CD4-positive, alpha-beta T cell treated with Interleukin-17A for 1 hour (primary cell): ENCODE measurements at regions not wholly inside any gene's neighbourhood (a gene's known extent, or its start where the extent isn't known, plus 50 kb on each side); places are given as distances from the start of the nearest gene placed in this dataset.

Experiments used
- DNase-seq: peaks from one replicate; pipeline ENCODE4 v3.0.0-alpha.2; 2020

DNA sequence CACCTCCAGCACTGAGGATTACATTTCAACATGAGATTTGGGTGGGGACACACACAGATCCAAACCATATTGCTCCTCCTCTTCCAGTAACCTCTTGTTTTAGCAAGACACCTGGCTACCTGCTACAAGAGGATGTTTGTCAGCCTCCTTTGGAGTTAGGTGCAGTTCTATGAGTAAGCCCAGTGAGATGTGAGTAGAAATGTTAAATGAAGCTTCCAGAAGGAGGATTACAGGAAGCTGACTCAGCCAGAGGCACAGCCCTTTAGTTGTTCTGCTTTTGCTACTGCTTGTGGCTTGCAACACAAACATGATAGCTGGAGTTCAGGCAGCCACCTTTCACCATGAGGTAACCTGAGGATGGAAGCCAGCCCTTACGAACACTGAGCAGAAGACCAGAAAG lies 382.7 kb upstream of the RNF32 start:
- DNase-seq = no peak

GRCh38 chr7:156255635-156256034 lies 384.9 kb upstream of the RNF32 start:
- DNase-seq = no peak

GRCh38 chr7:156251861-156252260 lies 388.7 kb upstream of the RNF32 start:
- DNase-seq = no peak

DNA sequence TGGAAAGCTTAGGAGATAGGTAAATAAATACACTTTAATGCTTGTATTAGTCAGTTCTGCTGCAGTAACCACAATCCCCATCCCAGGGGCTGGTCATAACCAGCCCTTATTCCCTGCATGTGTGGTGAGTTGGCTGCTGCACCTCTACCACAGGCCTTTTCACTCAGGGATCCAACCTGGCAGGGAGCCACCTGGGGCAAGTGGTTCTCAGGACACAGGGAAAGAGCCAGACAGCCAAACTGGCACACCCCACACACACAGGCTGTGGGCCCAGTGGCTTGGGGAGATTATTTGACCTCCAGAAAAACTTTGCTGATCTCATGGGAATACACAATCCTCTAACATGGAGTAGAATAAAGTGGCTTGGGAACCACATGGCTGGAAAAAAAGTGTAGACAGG lies 400.0 kb upstream of the RNF32 start:
- no peak for DNase-seq

DNA sequence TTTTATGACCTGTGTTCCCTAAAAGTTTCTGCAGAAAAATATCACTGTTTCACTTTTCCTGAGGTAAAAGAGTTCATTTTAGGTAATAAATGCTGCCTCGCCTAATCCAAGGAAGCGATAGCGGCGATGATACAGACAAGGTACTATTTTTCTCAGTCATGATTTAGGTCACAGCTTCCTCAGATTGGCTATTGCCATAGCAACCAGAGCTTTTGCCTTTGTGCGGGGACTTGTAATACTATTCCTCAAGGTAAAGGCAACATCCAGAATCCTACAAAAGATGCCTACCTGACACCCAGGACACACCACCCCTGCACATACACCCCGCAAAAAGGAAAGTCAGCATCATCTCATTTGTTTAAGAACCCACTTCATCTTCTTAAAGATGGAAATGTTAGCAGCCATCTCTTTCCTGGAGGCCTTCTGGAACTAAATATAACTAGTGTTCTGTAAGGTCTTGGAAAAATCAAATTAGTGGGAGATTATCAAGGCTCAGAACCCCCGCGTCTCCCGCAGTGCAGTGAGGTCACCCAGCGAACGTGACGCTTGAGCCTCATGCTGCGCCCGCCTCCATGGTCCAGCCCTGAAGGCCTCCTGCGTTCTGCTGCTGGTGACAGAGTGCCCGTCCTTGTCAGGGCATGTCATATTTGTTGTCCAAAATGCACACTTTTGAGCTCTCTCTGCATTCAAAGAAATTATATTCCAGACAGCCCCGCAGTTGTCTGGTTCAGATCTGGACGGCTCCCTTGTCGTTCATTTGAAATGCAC lies 402.0 kb upstream of the RNF32 start:
- no peak for DNase-seq

- no peak for DNase-seq
Measured at GRCh38 chr7:156237614-156238013, 403.0 kb upstream of the RNF32 start.

DNA sequence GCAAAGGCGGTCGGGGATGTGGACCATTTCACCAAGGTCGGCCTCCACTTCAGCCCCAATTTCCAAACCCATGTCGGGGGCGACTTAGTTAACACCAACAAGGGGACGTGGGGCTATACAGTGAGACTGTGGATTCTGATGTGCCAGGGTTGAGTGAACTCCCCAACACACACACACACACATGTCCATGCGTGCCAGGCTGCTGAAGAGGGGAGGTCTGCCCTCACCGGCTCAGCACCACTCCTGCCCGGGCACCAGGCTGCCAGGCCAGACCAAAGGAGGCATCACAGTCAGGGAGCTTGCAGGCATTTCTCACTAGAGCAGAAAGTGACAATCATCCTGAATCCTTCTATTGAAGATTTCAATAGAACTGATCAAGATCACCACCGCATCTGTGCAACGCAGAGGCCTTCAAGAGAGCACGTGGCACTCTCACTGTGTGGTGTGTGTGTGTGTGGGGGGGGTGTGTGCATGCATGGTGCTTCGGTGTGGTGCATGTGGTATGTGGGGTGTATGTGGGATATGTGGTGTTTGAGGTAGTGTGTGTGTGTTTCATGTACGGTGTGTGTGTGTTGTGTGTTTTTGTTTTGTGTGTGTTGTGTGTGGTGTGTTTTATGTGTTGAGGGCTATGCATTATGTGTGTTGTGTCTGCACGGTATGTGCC lies 403.5 kb upstream of the RNF32 start:
- no peak for DNase-seq

DNA sequence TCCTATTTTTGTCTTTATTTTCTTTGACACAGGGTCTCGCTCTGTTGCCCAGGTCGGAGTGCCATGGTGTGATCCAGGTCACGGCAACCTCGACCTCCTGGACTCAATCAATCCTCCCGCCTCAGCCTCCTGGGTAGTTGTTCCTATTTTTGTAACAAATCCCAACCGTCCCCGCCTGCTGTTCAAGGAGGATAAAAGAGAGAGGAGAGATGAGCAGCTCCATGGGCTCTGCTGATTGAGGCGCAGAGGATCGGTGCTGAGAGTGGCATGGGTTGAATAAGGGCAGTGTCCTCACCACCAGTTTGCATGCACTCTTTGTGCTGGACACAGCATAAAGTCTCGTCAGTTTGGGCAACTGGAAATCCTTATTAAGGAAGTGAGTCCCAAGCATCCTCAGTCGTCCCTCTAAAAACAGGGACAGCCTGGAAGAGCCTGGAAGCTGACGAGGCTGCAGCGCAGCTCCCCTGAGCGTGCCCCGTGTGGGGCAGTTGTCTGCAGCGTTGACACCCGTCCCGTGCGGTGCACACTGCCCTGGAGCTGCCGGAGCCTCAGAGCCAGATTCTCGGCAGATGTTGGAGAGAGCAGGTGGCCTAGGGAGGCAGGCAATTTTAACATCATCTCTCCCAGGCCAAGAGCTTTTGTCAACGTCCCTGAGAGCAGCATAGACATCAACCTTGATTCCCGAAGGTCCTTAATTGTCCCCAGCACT lies 404.2 kb upstream of the RNF32 start:
- no peak for DNase-seq

- DNase-seq = no peak
Measured at GRCh38 chr7:156234666-156235494, 405.7 kb upstream of the RNF32 start.

DNA sequence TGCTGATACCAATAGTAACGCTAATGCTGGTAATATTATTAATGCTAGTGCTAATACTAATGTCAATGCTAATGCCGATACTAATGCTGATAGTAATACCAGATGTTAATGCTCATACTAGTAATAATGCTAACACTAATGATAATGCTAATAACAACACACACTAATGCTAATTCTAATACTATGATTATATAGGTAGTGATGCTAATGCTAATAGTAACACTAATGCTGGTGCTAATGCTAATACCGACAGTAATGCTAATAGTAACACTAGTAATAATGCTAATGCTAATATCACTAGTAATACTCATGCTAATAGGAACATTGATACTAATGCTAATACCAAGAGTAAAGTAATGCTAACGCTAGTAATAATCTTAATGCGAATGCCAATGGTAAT lies 406.4 kb upstream of the RNF32 start:
- no peak for DNase-seq

DNA sequence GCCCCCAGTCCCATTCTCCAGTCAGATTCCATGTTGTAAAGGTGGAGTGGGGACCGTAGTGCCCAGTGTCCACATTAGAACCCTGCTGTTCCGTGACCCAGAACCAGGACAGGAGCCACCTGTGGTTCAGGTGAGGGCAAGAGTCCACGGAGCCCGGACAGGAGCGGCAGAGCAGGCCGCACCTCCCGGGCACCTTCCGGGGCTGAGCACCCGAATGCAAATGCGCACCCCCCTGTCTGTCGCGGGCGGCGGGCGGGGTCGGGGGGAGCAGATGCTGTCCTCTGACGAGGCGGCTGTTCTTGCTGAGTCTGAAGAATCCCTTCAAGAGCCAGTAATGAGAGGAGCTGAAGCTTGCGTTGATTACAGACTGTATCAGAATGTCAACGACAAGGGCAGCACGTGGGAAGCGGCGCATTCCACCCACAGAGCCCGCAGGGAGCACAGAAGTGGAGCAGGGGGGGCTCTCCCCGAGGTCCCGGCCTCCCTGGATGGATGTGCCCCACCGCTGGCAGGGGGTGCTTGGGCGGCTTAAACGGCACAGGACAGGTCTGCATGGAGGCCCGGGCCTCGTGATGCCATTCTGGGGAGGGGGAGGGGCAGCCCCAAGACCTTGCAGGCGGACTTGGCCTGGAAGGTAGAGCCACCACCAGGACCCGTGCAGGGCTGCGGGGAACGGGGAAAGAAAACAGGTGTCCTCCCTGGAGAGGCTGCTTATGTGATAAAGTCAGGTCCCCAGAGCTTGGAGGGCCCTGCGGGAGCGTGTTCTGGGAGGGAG lies 407.5 kb upstream of the RNF32 start:
- DNase-seq = no peak

DNA sequence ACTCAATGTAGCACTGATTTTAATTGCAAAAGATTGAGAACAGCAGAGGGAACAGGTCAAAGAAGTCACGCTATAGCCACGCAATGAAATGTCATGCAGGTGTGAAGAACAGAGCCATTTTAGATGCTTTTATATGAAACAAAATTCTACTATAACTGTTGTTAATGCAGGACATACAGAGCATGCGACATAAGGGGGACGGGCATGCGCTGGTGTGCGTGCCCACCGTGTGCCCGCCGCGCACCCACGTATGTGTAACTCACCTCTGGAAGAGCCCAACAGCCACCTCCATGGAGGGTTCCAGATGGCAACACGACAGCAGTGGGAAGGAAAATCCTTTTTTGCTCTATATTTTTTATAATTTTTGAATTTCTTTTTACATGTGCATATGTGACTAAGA lies 410.0 kb upstream of the RNF32 start:
- no peak for DNase-seq

GRCh38 chr7:156224833-156225225 lies 412.6 kb upstream of the SHH start:
- no peak for DNase-seq

DNA sequence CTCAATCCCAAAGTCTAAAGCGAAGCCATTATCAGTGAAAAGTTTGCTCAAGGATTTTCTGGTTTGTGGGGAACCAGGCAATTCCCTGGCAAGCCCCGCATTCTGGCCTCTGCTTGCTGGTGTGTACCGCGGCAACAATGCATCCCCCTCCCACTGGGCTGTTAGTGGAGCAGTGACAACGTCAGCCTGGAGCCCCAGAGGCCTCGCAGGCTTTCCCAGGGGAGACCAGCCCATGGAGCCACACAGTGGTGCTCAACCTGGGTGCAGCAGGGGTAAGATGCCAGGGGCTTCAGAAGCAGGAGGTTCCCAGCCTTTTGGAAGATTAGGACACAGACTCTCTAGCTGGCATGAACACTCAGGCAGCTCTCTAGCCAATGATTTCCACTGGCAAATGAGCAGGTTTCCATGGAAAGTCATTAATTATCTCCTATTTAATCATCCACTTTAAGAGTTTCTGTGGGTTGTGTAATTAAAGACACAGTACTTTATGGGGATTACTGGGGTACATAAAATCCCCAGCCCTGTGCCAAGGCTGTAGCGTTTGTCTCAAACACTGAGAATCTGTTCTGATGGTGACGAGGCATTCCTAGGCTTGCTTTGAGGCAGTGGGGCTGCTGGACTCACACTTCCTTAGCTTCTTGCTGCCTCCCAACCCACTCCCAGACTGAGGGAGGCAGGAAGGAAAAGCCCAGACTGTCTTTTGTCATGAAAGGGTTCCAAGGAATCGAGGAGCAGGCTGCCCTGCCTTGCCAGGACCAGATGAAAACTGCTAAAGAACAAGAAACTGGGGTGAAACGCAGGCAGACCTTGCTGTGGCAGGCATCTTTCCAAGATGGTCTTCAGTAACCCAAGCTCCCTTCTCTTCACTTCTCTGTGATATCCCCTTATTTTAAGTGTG lies 411.9 kb upstream of the SHH start:
- no peak for DNase-seq

DNA sequence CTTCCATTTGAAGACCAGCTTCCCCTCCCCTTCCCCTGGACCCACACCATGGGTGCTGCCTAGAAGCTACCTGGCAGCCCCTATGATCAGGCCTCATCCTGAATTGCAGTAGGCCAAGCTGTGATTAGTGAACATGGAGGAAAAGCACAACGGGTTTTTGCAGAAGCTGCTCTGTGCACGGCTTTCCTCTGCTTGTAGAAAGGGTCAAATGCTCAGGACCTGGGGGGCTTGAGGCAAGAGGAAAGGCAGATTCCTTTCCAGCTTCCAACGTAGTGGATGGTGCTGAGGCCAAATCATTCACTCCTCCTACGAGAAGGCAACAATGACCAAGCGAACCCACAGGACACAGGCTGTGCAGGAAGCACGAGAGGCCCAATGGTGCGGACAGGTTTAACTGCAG lies 410.3 kb upstream of the SHH start:
- no peak for DNase-seq

DNA sequence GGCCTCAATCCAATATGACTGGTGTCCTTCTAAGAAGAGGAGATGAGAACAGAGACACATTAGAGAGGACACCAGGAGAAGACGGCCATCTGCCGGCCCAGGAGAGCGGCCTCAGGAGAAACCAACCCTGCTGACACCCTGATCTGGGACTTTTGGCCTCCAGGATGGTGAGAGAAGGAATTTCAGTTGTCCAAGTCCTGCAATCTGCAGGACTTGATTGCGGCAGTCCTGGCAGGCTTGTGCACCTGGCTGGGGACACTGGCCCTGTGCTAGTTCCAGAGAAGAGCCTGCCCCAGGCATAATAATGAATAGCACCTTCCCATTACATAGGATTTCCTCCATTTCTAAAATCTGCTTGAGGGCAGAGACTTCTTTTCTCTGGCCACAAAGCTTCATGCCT lies 409.9 kb upstream of the SHH start:
- no peak for DNase-seq

- no peak for DNase-seq
Measured at GRCh38 chr7:156220701-156221100, 408.4 kb upstream of the SHH start.

DNA sequence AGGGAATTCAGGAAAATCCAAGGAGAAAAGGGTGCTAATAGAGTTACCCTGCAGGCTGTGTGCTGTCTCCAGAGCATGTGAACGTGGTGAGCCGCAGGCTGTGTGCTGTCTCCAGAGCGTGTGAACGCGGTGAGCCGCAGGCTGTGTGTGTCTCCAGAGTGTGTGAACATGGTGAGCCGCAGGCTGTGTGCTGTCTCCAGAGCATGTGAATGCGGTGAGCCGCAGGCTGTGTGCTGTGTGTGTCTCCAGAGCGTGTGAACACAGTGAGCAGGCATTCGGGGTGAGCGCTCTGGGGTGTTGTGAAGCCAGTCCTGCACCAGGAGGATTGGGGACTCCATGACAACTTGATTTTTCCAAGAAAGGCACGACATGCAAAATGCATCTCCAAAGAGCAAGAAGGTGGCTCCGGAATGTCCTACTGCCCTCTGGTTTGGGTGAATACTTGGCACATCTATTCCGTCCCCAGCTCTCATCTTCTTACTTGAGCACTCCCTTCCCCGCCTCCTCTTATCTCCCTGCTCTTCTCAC lies 407.9 kb upstream of the SHH start:
- no peak for DNase-seq

DNA sequence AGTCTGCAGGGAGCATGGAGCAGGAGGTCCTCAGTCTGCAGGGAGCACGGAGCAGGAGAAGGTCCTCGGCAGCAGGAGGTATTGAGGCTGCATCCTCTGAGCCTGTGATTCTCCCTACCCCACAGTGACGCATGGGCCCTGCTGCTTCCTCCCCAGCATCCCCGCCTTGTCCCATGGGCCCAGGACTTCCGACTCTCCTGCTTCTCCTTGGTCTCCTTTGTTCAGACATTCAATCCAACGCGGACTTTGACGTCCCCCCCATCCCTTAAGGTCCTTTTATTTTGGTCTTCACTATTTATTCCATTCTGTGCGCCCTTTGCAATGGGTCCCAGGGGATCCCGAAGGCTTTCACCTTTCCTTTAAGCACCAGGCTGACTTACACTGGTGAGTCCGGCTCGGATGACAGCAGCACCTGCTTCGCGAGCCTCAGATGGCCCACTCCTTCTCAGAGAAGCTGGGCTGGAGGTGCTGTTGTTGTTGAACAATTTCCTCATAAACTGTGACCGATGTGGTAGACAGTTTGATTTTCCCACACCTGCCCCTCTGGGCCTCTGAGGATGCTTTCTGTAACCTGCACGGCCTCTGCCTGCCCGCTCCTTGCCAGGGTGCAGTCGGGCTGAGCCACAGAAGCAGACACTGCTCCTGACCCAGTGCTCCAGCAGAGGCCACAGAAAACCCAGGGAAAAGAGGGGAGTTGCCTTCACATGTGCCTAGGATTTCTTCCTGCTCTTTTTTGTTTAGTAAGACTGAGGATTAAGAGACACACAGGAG lies 407.2 kb upstream of the SHH start:
- no peak for DNase-seq
